T-cell (primary cell): ENCODE measurements at regions not wholly inside any gene's neighbourhood (a gene's known extent, or its start where the extent isn't known, plus 50 kb on each side); places are given as distances from the start of the nearest gene placed in this dataset.

Source experiments
- ATAC-seq, 4 experiments: fragments of 200-7000 bp in 3 of 4; fragments of 150-1000 bp in 1 of 4; cut with Tn5 transposase; replicated peaks in 1 of 4; 1 replicate in 3 of 4; 2 replicates in 1 of 4; pipeline ENCODE4 v1.10.0; 2021; ENCODE audit warnings: moderate library complexity in 3 of 4, mild to moderate bottlenecking in 2 of 4, moderate number of reproducible peaks in 1 of 4
- CTCF ChIA-PET, 2 donors: fragments of 300-600 bp; sonication (Branson Sonifier 250); formaldehyde crosslinking; loops; one replicate each; lab custom pipeline; 2022; ENCODE audit warnings: antibody characterized with exemption in 2 of 2; lab: Charles Lee
- POLR2A ChIA-PET, 2 donors: fragments of 300-600 bp; sonication (Branson Sonifier 250); formaldehyde crosslinking; loops; one replicate each; lab custom pipeline; 2022; ENCODE audit warnings: antibody characterized with exemption in 2 of 2; lab: Charles Lee
- DNase-seq, 35 experiments: peaks; one replicate each; pipeline versions ENCODE4 v3.0.0 to v3.0.0-alpha.2; 2013 to 2023
- H3K27ac ChIP-seq: one replicate; pipeline ENCODE4 v1.5.1; 2013; ENCODE audit warnings: low read length
- H3K27me3 ChIP-seq, 2 experiments: replicated peaks in 1 of 2; 1 replicate in 1 of 2; 2 replicates in 1 of 2; pipeline versions ENCODE4 v1.6.1 to v1.7.0; 2013; ENCODE audit warnings: low read length in 1 of 2, mixed read lengths in 1 of 2; ENCODE audit not compliant: control insufficient read depth in 2 of 2, insufficient read depth in 2 of 2; ENCODE audit errors: extremely low read depth in 1 of 2
- H3K36me3 ChIP-seq, 2 donors: 1 replicate in 1 of 2; 2 replicates in 1 of 2; pipeline versions ENCODE4 v1.6.1 to v1.7.0; 2013; ENCODE audit warnings: low read length in 1 of 2; ENCODE audit not compliant: control insufficient read depth in 2 of 2, insufficient read depth in 1 of 2; ENCODE audit errors: extremely low read depth in 1 of 2
- H3K4me1 ChIP-seq, 2 experiments: 1 replicate in 1 of 2; 2 replicates in 1 of 2; pipeline versions ENCODE4 v1.6.1 to v1.7.0; 2013; ENCODE audit warnings: low read length in 2 of 2, mixed read lengths in 1 of 2; ENCODE audit not compliant: insufficient read depth in 2 of 2, control insufficient read depth in 1 of 2; ENCODE audit errors: extremely low read depth in 1 of 2
- H3K4me3 ChIP-seq, 2 donors: 1 replicate in 1 of 2; 2 replicates in 1 of 2; pipeline versions ENCODE4 v1.5.1 to v1.7.0; 2013; ENCODE audit warnings: mild to moderate bottlenecking in 2 of 2, low read length in 1 of 2, moderate library complexity in 1 of 2; ENCODE audit not compliant: control insufficient read depth in 1 of 2; ENCODE audit errors: extremely low read depth in 1 of 2
- H3K9me3 ChIP-seq: 2 replicates; pipeline ENCODE4 v1.7.0; 2013
- H3K27ac Mint-ChIP-seq, 2 donors: one replicate each; pipeline ENCODE4 v1.8.0; 2020 to 2021; ENCODE audit warnings: mild to moderate bottlenecking in 2 of 2, mixed read lengths in 2 of 2
- H3K27me3 Mint-ChIP-seq, 2 donors: one replicate each; pipeline ENCODE4 v1.8.0; 2021 to 2022; ENCODE audit warnings: mixed read lengths in 2 of 2
- H3K36me3 Mint-ChIP-seq: one replicate; pipeline ENCODE4 v1.8.0; 2021; ENCODE audit warnings: mixed read lengths
- H3K4me1 Mint-ChIP-seq, 3 donors: one replicate each; pipeline ENCODE4 v1.8.0; 2020 to 2022; ENCODE audit warnings: mixed read lengths in 3 of 3, mild to moderate bottlenecking in 1 of 3
- H3K4me3 Mint-ChIP-seq, 3 donors: one replicate each; pipeline ENCODE4 v1.8.0; 2020 to 2022; ENCODE audit warnings: mild to moderate bottlenecking in 3 of 3, mixed read lengths in 3 of 3, moderate library complexity in 3 of 3
- H3K9me3 Mint-ChIP-seq, 3 donors: one replicate each; pipeline ENCODE4 v1.8.0; 2020 to 2022; ENCODE audit warnings: mixed read lengths in 3 of 3
- WGBS: methylation state at CpG from one replicate; pipeline ENCODE4 v1.1.5; 2013; ENCODE audit warnings: missing lambda C conversion rate; ENCODE audit not compliant: insufficient coverage; 5-methylcytosine and 5-hydroxymethylcytosine counted together

DNA sequence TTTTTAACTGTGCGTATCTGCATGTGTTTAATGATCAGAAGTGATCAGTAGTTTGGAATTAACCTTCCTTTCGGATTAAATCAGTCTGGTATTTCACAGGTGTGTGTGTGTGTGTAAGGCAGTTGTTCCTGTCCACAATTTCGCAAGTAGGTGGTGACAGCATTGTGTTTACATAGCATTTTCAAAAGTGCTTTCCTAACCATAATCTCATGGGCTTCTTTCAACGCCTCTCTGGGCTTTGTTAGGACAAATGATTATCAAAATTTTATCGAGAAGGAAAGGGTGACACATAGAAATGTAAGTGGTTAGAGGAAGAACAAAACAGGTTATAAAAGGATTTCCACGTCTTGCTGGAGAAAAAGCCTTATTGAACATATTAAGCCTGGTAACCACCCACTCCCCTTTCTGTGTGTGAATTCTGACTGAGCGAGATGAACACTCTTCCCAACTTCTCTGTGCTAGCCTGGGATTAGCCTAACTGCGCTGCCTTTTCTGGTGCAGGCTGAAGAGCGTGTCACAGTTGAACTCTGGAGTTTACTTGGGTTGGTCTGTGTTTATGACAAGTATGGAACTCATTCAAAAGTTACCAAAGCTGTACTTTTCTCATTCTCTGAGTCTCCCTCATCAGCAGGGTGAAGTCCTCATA lies 292.3 kb upstream of the PITRM1 start:
- DNase-seq: no peak
- H3K36me3 Mint-ChIP-seq: no peaks in the 10 kb centered on the region
- peaks cover 15 to 30% (median 23%) of the 10 kb centered on the region in 3 donors for H3K4me1 Mint-ChIP-seq
- ATAC-seq: no peak
- H3K27ac Mint-ChIP-seq: no peak overlapping the region
- Histone ChIP-seq H3K36me3 (no peaks in the 10 kb centered on the region), H3K27ac (no peak overlapping the region), H3K9me3 (no peaks in the 10 kb centered on the region), H3K27me3 (no peaks in the 10 kb centered on the region), H3K4me3 (no peak overlapping the region), H3K4me1 (peaks cover 5 to 14% of the 10 kb centered on the region in 2 experiments)
- H3K4me3 Mint-ChIP-seq: no peak overlapping the region
- no CpG with 5 or more reads among the region's 9 CpGs for WGBS
- H3K27me3 Mint-ChIP-seq: no peaks in the 10 kb centered on the region
- H3K9me3 Mint-ChIP-seq: no peaks in the 10 kb centered on the region
- CTCF ChIA-PET: interaction anchor here in 1 of 2 donors (0.6 kb wide), 1 partner anchor 53 kb away, joined by 3 read pairs; no protein-coding TSS in a partner anchor
- POLR2A ChIA-PET: interaction anchor here in 1 of 2 donors (0.5 kb wide), 1 partner anchor 129 kb away, joined by 3 read pairs; no protein-coding TSS in a partner anchor

DNA sequence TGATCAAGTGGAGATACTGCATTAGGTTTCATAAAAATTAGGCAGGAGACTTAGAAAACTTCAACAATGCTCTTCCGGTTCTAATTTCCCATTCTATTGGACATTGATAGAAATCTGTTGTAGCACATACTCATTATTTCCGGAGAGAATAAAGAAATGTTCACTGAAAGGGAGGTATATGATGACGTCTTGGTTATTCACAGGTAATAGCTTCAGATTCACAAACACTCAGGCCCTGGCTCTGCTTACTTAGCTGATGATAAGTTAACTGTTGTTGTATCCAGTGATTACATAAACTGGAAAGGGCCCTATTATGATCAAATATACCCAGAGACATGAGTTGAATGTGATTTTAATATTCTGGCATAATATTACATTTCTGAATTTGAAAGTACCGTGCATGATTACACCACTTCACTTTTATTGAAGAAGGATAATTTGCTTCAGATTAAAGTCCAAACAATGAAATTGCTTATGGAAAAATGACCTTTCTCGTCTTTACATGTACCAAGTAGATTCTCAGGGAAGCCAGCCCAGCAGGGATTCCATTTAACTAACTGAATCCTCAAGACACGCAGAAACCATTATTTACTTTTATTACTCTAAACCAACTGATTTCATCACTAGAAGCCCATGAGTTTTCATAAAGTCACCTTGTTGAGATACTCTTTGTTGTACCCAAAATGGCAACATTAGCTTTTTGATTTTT lies 288.0 kb upstream of the PITRM1 start:
- H3K9me3 ChIP-seq: no peaks in the 10 kb centered on the region
- Mint-ChIP-seq H3K27me3 (no peaks in the 10 kb centered on the region), H3K9me3 (peaks cover 0 to 12% (median 0%) of the 10 kb centered on the region in 3 donors), H3K27ac (no peak overlapping the region), H3K36me3 (no peaks in the 10 kb centered on the region), H3K4me3 (no peak overlapping the region), H3K4me1 (peaks cover 2 to 11% (median 4%) of the 10 kb centered on the region in 3 donors)
- DNase-seq: no peak
- ChIA-PET POLR2A (no interaction called here), CTCF (no interaction called here)
- 43% methylated on average over 1 of the region's 6 CpGs for WGBS
- H3K27ac ChIP-seq: no peak overlapping the region
- H3K4me3 ChIP-seq: no peak overlapping the region
- peaks cover 3 to 10% of the 10 kb centered on the region in 2 experiments for H3K4me1 ChIP-seq
- no peak for ATAC-seq
- no peaks in the 10 kb centered on the region for H3K36me3 ChIP-seq
- H3K27me3 ChIP-seq: no peaks in the 10 kb centered on the region

GRCh38 chr10:3455385-3456334 lies 283.1 kb upstream of the PITRM1 start:
- no peaks in the 10 kb centered on the region for H3K9me3 ChIP-seq
- peak in 3 of 35 experiments; percentile 5 to 35 (median 11) for DNase-seq
- Mint-ChIP-seq H3K4me3 (peak overlapping the region in 1 of 3 donors; percentile 43), H3K27ac (peak overlapping the region; percentile 21 to 25), H3K9me3 (peaks cover 0 to 12% (median 0%) of the 10 kb centered on the region in 3 donors), H3K27me3 (peaks cover 8% of the 10 kb centered on the region in 2 donors), H3K4me1 (peaks cover 9 to 34% (median 13%) of the 10 kb centered on the region in 3 donors), H3K36me3 (no peaks in the 10 kb centered on the region)
- peak in 3 of 4 experiments; percentile 48 to 57 (median 51) for ATAC-seq
- 68% methylated on average over 8 of the region's 13 CpGs for WGBS
- H3K27ac ChIP-seq: no peak overlapping the region
- ChIA-PET POLR2A (interaction anchor here in 1 of 2 donors (0.6 kb wide), 1 partner anchor 107 kb away, joined by 6 read pairs; no protein-coding TSS in a partner anchor), CTCF (no interaction called here)
- H3K4me1 ChIP-seq: peaks cover 8 to 31% of the 10 kb centered on the region in 2 experiments
- H3K36me3 ChIP-seq: no peaks in the 10 kb centered on the region
- H3K4me3 ChIP-seq: no peak overlapping the region
- peaks cover 0 to 4% of the 10 kb centered on the region in 2 experiments for H3K27me3 ChIP-seq

- POLR2A ChIA-PET: no interaction called here
- Histone ChIP-seq H3K27ac (no peak overlapping the region), H3K36me3 (no peaks in the 10 kb centered on the region), H3K9me3 (no peaks in the 10 kb centered on the region), H3K27me3 (peaks cover 0 to 4% of the 10 kb centered on the region in 2 experiments), H3K4me1 (peaks cover 8 to 31% of the 10 kb centered on the region in 2 experiments), H3K4me3 (no peak overlapping the region)
- peaks cover 9 to 33% (median 13%) of the 10 kb centered on the region in 3 donors for H3K4me1 Mint-ChIP-seq
- peak overlapping the region; percentile 19 to 79 for H3K27ac Mint-ChIP-seq
- WGBS: 80% methylated on average over 2 of the region's 7 CpGs
- DNase-seq (no peak), ATAC-seq (peak in 2 of 4 experiments; percentile 27 to 28)
- CTCF ChIA-PET: no interaction called here
- H3K9me3 Mint-ChIP-seq: peaks cover 0 to 3% (median 0%) of the 10 kb centered on the region in 3 donors
- no peaks in the 10 kb centered on the region for H3K36me3 Mint-ChIP-seq
- peaks cover 17 to 19% of the 10 kb centered on the region in 2 donors for H3K27me3 Mint-ChIP-seq
- no peak overlapping the region for H3K4me3 Mint-ChIP-seq
Observed at GRCh38 chr10:3452683-3453361, 280.2 kb upstream of the PITRM1 start.

- ATAC-seq: peak; percentile 59 to 83 (median 76)
- no peaks in the 10 kb centered on the region for H3K9me3 ChIP-seq
- CTCF ChIA-PET: no interaction called here
- peaks cover 17 to 19% of the 10 kb centered on the region in 2 donors for H3K27me3 Mint-ChIP-seq
- H3K27me3 ChIP-seq: peaks cover 0 to 4% of the 10 kb centered on the region in 2 experiments
- WGBS: 94% methylated on average over 2 of the region's 5 CpGs
- H3K9me3 Mint-ChIP-seq: no peaks in the 10 kb centered on the region
- no peak overlapping the region for H3K4me3 Mint-ChIP-seq
- no peaks in the 10 kb centered on the region for H3K36me3 Mint-ChIP-seq
- peaks cover 8 to 31% of the 10 kb centered on the region in 2 experiments for H3K4me1 ChIP-seq
- no peaks in the 10 kb centered on the region for H3K36me3 ChIP-seq
- H3K4me1 Mint-ChIP-seq: peaks cover 9 to 30% (median 13%) of the 10 kb centered on the region in 3 donors
- H3K27ac Mint-ChIP-seq: peak overlapping the region; percentile 41 to 62
- peak overlapping the region; percentile 4 for H3K27ac ChIP-seq
- POLR2A ChIA-PET: no interaction called here
- no peak overlapping the region for H3K4me3 ChIP-seq
- DNase-seq: peak in 1 of 35 experiments; percentile 15
Observed at GRCh38 chr10:3452173-3452626, 279.6 kb upstream of the PITRM1 start.
